Anterior cingulate cortex (tissue), 58 donors: ENCODE measurements at regions not wholly inside any gene's neighbourhood (a gene's known extent, or its start where the extent isn't known, plus 50 kb on each side); places are given as distances from the start of the nearest gene placed in this dataset.

Source experiments
- DNase-seq, 58 donors: peaks; one replicate each; lab custom pipeline; 2025; lab: John Stamatoyannopoulos, UW

DNA sequence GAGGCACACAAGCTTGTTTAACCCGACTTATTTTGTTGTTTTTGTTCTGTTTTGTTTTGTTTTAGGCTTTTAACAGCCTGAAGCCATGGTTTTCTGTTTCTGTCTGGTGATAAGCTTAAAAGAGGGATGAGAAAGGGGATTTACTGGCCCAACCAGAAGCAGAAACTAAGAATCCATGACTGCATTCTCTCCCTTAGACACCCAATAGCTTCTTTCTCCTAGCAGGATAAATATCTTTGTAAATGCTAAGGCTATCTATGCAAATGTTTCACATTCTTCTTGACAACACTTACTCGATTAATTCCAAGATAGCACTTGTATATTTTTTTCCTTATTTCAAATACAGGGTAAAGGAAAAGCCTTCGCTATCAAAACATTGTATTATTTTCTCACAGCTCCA, 53.7 kb upstream of the SMAD1 start:
- DNase-seq, result no peak

- DNase-seq, result no peak
Measured at GRCh38 chr4:145427221-145427620, 54.4 kb upstream of the SMAD1 start.

GRCh38 chr4:145423017-145423708, 58.5 kb upstream of the SMAD1 start:
- no peak for DNase-seq

GRCh38 chr4:145420595-145421214, 60.9 kb upstream of the SMAD1 start:
- DNase-seq, result no peak

DNA sequence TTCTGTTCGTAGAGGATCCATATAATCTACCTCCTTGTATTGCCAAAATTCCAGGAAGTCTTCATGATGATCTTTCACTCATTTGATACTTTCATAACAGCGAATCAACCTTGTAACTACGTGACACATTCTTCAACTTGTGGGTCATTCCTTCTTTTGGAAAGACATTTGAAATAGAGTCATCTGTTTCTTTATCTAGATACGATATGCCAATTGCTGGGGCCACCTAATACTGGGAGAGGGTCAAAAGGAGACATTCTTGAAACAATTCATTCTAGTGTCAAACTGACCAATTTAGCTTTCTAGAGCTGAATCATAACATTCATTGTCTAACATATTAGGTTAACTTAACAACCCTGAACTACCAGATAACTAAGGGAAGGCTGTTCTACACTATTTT, 62.9 kb upstream of the SMAD1 start:
- DNase-seq, result no peak

DNA sequence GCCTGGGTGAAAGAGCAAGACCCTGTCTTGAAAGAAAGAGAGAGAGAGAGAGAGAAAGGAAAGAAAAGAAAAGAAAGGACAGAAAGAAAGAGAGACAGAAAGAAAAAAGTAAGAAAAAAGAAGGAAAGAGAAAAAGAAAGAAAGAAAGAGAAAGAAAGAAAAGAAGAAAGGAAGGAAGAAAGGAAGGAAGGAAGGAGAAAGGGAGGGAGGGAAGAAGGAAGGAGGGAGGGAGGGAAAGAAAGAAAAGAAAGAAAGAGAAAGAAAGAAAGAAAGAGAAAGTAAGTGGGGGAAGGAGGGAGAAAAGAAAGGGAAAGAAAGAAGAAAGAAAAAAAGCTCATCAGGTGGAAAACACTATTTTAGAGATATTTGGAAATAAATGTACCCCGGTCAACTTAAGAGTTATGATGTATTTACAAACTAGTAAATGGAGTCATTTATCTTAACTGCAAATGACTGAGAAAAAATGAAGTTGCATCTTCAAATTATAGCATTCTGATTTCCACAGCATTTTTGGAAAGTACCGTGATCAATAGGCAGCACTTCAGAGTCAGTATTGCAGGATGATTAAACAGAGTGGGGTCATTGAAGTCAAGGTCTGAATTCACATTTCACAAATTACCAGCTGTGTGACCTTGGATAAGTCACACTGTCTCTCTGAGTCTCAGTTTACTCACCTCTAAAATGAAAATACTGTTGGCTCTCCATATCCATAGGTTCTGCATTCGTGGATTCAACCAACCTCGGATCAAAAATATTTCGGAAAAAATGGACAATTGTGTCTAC, 64.1 kb upstream of the SMAD1 start:
- no peak for DNase-seq

DNA sequence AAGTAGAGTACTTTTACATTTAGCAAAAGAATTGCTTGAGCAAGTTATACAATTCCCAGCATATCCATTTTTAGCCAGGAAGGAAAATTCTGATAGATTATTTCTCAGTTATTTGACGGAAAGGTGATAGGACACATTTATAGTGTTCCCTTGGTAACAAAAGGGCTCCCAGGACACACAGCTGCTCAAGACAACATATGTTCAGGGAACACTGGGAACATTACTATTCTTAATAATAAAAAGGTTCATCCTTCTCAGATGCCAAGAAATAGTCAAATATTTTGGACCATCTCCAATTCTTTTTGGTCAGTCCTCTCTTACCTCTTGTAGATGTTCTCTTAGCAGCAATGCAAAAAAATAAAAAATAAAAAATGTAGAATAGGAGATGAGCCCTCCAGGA, 66.8 kb upstream of the SMAD1 start:
- no peak for DNase-seq

DNA sequence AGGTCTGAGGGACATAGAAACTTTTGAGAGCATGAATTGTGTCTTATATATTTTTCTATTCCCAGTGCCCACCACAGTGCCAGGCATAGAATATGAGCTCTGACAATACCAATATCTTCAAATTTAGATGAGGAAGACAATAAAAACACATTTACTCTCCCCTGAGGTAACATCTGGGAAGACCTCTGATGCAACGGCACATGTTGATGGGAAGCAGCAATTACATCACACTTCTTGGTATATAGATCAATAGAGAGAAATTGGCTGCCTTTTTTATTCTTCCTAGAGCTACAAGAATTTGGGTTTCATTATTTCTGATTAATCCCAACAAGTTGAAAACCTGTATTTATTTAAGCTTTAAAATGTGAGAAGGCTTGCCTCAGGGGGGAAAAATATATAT, 67.4 kb upstream of the SMAD1 start:
- no peak for DNase-seq

DNA sequence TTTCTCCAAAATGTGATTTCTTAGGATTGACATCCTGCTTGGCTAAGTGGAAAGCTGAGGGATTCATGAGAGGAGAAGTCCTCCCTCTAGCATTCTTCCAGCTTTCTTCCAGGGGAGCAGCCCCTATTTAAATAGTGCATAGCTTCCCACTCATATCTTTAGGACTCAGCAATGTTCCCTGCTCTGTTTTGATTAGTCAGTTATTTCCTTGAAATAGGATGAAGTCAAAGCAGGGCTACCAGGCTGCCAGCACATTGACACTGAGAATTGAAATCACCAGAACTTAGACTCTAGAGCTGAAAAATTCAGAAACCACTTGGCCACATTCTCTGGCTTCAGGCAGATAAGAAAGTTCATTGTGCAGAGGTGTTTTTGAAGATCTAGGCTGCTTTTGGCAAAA, 74.7 kb upstream of the SMAD1 start:
- DNase-seq, result no peak

- peak in 1 of 58 donors; percentile 1 for DNase-seq
Measured at GRCh38 chr4:145404761-145405160, 76.9 kb upstream of the SMAD1 start.

GRCh38 chr4:145396581-145396980, 85.1 kb upstream of the SMAD1 start:
- DNase-seq, result no peak

- no peak for DNase-seq
Measured at GRCh38 chr4:145390571-145390970, 91.1 kb upstream of the SMAD1 start.

- no peak for DNase-seq
Measured at GRCh38 chr4:145389550-145389949, 92.1 kb upstream of the SMAD1 start.

- no peak for DNase-seq
Measured at GRCh38 chr4:145388043-145388442, 93.6 kb upstream of the SMAD1 start.

GRCh38 chr4:145387079-145387478, 94.6 kb upstream of the SMAD1 start:
- no peak for DNase-seq

DNA sequence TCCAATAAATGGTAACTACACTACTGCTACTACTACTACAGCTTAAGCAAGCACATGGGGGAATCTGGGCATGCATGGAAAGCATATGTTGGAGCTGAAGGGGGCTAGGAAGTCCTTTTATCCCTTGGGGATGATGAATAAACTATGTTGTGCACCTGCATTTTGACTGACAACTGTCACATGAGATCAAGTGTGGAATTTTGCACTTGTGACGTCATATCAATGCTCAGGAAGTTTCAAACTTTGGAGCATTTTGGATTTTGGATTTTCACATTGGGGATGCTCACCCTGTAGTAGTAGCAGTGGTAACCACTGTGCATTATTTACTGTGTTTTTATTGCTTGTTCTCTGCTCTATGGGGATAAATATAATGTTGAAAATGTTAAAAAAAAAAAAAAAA, 100.5 kb upstream of the SMAD1 start:
- no peak for DNase-seq

DNA sequence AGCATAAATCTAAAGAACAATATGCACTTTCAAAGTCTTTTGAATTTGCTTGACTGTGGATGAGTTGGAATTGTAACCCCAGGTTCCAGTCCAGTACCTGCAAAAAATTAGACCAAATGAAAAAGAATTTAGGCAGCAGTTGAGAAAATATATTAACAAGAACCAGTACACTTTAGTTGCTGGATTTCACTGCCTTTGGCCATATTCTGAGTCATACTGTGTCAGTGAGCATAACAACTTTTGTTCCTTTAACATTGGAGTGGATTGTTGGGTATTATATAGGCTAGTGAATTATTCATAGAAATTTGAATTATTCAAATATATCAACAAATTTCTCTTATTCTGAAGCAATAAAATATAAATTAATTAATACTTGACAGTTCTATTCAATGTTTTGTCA, 101.5 kb upstream of the SMAD1 start:
- no peak for DNase-seq

- no peak for DNase-seq
Measured at GRCh38 chr4:145375416-145375815, 106.2 kb upstream of the SMAD1 start.

DNA sequence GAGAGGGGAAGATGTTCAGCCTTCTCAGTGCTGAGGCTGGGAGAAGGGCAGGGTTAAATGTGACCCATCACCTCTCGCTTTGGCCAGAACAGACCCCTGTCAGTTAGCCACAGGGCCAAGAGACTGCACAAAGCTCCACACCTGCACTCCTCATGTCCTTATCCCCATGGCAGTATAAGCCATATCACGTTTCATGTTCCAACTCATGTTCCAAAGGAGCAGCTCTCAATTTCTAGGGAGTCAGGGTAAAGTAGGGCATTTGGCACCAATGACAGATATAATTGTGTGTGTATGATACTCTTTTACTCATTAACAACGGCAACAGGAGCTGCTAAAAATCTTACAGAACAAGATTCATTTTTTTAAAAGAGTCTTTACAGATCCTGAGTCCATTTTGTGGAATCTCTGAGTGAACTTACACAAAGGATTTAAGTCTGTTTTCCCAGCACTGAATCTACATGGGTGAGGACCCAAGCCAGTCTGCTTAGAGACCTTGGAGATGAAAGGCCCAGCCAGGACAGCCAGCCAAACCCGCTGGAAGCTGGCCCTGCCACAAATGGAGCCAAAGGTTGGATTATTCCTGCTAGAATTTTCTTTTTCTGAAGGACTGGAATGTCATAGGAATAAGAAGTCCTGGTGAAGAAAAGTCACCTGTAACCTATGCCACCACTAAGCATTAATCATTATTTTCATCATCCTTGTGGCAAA, 129.1 kb upstream of the SMAD1 start:
- DNase-seq, result peak in 36 of 58 donors; percentile 3 to 77 (median 24)

DNA sequence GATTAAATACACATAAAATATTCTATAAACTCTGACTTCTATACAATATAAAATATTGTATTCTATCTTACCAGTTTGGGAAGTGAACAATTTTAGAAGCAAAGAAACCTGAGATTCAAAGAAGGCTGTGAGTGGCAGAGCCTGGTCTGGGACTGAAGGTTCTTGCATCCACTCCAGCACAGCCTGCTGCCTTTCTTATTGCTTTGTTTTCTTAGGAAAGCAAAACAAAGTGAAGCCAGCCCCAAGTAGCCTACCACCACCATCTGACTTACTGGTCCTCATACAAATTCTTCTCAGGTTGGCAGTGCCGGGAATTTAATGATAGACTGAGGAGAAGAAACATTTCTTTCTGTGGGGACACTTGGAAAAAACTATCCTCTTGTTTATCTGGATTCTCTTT, 129.7 kb upstream of the SMAD1 start:
- DNase-seq, result peak in 12 of 58 donors; percentile 4 to 56 (median 16)

DNA sequence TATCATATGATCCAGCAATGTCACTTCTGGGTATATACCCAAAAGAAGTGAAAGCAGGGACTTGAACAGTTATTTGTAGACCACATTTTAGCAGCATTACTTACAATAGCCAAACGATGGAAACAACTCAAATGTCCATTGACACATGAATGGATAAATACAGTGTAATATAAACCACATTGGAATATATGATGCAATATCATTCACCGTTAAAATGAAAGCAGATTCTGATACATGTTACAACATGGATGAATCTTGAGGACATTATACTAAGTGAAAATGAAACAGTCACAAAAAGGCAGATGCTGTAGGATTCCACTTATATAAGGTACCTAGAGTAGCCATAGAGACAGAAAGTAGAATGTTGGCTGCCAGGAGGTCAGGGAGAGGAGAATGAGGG, 130.5 kb upstream of the SMAD1 start:
- no peak for DNase-seq
